Chondrocyte (in vitro differentiated cells): ENCODE measurements at regions not wholly inside any gene's neighbourhood (a gene's known extent, or its start where the extent isn't known, plus 50 kb on each side); places are given as distances from the start of the nearest gene placed in this dataset.

Experiments
- DNase-seq: peaks from one replicate; pipeline ENCODE4 v3.0.0; 2021; ENCODE audit warnings: mixed read lengths, low spot score
- H3K27ac Mint-ChIP-seq: one replicate; pipeline ENCODE4 v1.8.0; 2021; ENCODE audit warnings: mild to moderate bottlenecking, moderate library complexity, mixed read lengths; ENCODE audit not compliant: unreplicated experiment
- H3K27me3 Mint-ChIP-seq: 2 replicates; pipeline ENCODE4 v1.8.0; 2021; ENCODE audit warnings: low read depth, mixed read lengths
- H3K36me3 Mint-ChIP-seq: 2 replicates; pipeline ENCODE4 v1.8.0; 2021; ENCODE audit warnings: low read depth, mixed read lengths
- H3K4me1 Mint-ChIP-seq: 2 replicates; pipeline ENCODE4 v1.8.0; 2021; ENCODE audit warnings: low read depth, mild to moderate bottlenecking, mixed read lengths
- H3K4me3 Mint-ChIP-seq: one replicate; pipeline ENCODE4 v1.8.0; 2021; ENCODE audit warnings: mild to moderate bottlenecking, moderate library complexity, mixed read lengths; ENCODE audit not compliant: unreplicated experiment
- H3K9me3 Mint-ChIP-seq: 2 replicates; pipeline ENCODE4 v1.8.0; 2021; ENCODE audit warnings: low read depth, mixed read lengths
- TF ChIP-seq, protein P1 (sequence below): fragments of 200-600 bp; sonication (generic); IDR thresholded peaks from 2 replicates; pipeline ENCODE4 v1.5.0; 2021; ENCODE audit warnings: antibody characterized with exemption, mild to moderate bottlenecking, moderate library complexity

DNA sequence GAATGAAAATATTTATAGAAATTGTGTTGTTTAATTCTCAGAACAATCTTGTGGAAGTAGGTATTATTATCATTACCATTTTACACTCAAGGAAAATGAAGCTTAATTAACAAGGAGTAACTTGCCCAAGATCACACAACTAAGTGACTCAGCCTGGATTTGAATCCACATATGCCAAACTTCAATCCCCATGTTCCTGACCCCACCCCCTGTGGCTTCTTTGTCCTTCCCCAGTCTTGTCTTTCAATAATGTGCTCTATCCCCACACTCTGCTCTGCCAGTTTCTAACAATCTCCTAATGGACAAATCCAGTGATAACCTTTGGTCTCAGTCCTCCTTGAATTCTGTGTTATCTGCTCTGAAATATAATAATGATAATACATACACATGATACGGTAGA lies 355.2 kb downstream of the BMP4 start:
- Mint-ChIP-seq H3K9me3 (no peaks in the 10 kb centered on the region), H3K27ac (no peak overlapping the region), H3K36me3 (peaks cover 2% of the 10 kb centered on the region), H3K4me1 (peaks cover 13% of the 10 kb centered on the region), H3K4me3 (no peak overlapping the region), H3K27me3 (peaks cover 8% of the 10 kb centered on the region)
- no peak for DNase-seq
- TF ChIP-seq, protein P1, sequence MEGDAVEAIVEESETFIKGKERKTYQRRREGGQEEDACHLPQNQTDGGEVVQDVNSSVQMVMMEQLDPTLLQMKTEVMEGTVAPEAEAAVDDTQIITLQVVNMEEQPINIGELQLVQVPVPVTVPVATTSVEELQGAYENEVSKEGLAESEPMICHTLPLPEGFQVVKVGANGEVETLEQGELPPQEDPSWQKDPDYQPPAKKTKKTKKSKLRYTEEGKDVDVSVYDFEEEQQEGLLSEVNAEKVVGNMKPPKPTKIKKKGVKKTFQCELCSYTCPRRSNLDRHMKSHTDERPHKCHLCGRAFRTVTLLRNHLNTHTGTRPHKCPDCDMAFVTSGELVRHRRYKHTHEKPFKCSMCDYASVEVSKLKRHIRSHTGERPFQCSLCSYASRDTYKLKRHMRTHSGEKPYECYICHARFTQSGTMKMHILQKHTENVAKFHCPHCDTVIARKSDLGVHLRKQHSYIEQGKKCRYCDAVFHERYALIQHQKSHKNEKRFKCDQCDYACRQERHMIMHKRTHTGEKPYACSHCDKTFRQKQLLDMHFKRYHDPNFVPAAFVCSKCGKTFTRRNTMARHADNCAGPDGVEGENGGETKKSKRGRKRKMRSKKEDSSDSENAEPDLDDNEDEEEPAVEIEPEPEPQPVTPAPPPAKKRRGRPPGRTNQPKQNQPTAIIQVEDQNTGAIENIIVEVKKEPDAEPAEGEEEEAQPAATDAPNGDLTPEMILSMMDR: no peak

DNA sequence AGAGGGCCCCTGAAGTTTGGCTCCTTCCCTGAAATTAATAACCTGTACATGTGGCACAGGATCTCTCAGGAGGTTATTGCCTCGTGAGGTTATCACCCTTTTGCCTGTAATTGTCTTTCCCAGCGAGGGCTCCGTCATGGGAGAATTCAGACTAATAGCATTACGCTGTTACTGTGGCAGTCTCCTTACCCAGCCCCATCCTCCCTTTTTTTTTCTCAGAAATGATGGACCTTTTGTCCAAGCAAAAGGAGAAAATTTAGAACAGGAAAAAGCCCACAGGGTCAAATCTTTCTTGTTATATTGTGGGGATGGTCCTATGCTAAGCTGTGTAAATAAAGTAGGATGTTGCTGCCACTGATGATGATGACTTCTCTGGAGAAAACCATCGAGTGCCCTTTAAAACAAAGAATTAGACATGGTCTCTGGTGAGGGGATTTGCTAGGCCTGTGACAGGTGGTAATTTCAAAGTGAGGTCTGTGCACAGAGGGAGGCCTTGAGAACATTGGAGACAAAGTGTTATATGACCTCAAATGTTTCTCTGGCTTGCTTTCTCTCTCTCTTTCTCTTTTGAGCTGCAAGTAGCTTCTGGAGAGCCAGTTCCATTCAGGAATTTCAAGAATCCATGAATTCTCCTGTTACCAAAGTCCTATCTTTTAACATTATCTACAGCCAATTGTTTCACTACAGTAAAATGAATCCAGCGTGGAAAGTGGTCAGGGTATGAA lies 357.2 kb downstream of the BMP4 start:
- Mint-ChIP-seq H3K27me3 (peaks cover 8% of the 10 kb centered on the region), H3K27ac (no peak overlapping the region), H3K4me1 (peaks cover 6% of the 10 kb centered on the region), H3K36me3 (peaks cover 2% of the 10 kb centered on the region), H3K9me3 (peaks cover 4% of the 10 kb centered on the region), H3K4me3 (no peak overlapping the region)
- TF ChIP-seq, protein P1: no peak
- DNase-seq: no peak

DNA sequence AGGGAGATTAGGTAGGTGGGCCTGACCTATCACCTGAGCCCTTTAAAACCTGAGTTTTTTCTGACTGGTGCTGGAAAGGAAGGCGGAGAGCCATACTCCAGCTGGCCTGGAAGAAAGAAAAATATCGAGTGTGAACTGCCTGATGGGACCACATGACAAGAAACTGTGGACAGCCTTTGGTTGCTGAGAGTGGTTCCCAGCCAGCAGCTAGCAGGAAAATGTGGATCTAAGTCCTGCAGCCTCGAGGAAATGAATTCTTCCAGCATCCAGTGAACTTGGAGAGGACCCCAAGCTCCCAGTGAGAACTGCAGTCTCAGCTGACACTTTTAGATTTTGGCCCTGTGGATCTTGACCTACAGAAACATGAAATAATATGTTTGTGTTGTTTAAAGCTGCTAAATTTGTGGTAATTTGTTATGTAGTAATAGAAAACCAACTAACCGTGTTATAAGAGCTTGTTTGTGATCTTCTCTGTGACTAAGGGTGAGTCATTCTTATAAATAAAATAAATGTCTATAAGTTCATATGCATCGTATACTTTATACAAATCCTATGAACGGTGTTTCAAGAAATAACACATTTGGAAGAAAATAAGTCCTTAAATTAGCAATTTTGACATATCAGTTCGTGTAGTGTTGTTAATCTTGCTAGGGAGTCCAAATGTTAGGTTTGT lies 359.6 kb downstream of the BMP4 start:
- TF ChIP-seq, protein P1: no peak
- Mint-ChIP-seq H3K9me3 (peaks cover 4% of the 10 kb centered on the region), H3K27me3 (peaks cover 3% of the 10 kb centered on the region), H3K4me1 (peaks cover 6% of the 10 kb centered on the region), H3K4me3 (no peak overlapping the region), H3K27ac (no peak overlapping the region), H3K36me3 (no peaks in the 10 kb centered on the region)
- DNase-seq: no peak

DNA sequence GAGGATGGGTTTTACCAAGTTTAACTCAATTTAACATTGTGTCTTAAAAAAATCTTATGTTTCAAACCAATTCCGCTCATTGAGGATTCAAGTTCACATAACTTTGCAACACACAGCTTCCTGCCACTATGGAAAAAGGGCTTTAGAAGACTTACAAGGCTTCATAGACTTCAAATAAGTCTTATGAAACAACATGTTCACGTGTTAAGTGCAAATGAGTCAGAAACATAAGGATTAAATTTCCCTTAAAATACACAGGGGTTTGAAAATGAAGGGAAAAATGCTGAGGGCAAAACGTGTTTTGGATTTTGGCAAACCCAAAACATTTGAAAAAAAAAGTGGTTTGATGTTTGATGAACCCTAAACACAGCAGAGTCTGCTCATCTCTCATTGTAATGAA lies 364.8 kb downstream of the BMP4 start:
- no peak overlapping the region for H3K4me3 Mint-ChIP-seq
- no peaks in the 10 kb centered on the region for H3K36me3 Mint-ChIP-seq
- H3K4me1 Mint-ChIP-seq: no peaks in the 10 kb centered on the region
- no peak for DNase-seq
- TF ChIP-seq, protein P1: no peak
- H3K27ac Mint-ChIP-seq: no peak overlapping the region
- peaks cover 13% of the 10 kb centered on the region for H3K27me3 Mint-ChIP-seq
- H3K9me3 Mint-ChIP-seq: peaks cover 4% of the 10 kb centered on the region

DNA sequence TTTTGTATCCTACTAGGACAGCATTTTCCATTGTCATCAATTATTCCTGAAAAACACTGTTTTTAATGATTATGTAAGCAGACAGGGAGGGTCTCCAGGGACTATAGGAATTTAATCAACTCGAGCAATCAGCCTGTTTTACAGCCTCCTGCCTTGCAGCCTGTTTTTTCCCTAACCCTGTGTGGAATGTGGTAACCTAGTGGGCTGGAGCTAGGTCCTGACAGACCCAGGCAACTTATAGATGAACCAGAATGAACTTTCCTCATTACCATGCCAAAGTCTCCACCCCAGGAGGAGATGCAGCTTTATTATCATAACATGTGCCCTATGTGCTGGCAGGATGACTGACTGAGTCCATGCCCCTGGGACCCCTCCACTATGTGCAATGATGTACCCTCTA lies 375.1 kb downstream of the BMP4 start:
- Mint-ChIP-seq H3K27me3 (no peaks in the 10 kb centered on the region), H3K27ac (no peak overlapping the region), H3K4me1 (no peaks in the 10 kb centered on the region), H3K4me3 (no peak overlapping the region), H3K9me3 (no peaks in the 10 kb centered on the region), H3K36me3 (no peaks in the 10 kb centered on the region)
- TF ChIP-seq, protein P1: no peak
- no peak for DNase-seq
